Endothelial cell of hepatic sinusoid (primary cell): ENCODE measurements at regions not wholly inside any gene's neighbourhood (a gene's known extent, or its start where the extent isn't known, plus 50 kb on each side); places are given as distances from the start of the nearest gene placed in this dataset.

ENCODE experiments used
- in situ Hi-C: cut with HindIII; loops from 2 replicates; pipeline ENCODE4 v1.10.0; 2017; ENCODE audit warnings: low sequenced_read_pairs

- in situ Hi-C loops, result no loop called here
Measured at GRCh38 chr3:168341192-168341815, 245.6 kb upstream of the GOLIM4 start.

GRCh38 chr3:168338161-168338560 lies 242.4 kb upstream of the GOLIM4 start:
- in situ Hi-C loops, result no loop called here

- in situ Hi-C loops, result no loop called here
Measured at GRCh38 chr3:168336276-168336675, 240.6 kb upstream of the GOLIM4 start.

- in situ Hi-C loops, result no loop called here
Measured at GRCh38 chr3:168333410-168333935, 237.7 kb upstream of the GOLIM4 start.

GRCh38 chr3:168331756-168332155 lies 236.0 kb upstream of the GOLIM4 start:
- in situ Hi-C loops, result no loop called here

- in situ Hi-C loops, result no loop called here
Measured at GRCh38 chr3:168330983-168331382, 235.3 kb upstream of the GOLIM4 start.

- in situ Hi-C loops, result no loop called here
Measured at GRCh38 chr3:168327856-168328255, 232.1 kb upstream of the GOLIM4 start.

GRCh38 chr3:168325684-168326083 lies 230.0 kb upstream of the GOLIM4 start:
- in situ Hi-C loops, result no loop called here

GRCh38 chr3:168322941-168323340 lies 227.2 kb upstream of the GOLIM4 start:
- in situ Hi-C loops, result no loop called here

- in situ Hi-C loops, result no loop called here
Measured at GRCh38 chr3:168314166-168314565, 218.4 kb upstream of the GOLIM4 start.

GRCh38 chr3:168312984-168313383 lies 217.3 kb upstream of the GOLIM4 start:
- in situ Hi-C loops, result no loop called here

GRCh38 chr3:168307893-168308292 lies 212.2 kb upstream of the GOLIM4 start:
- in situ Hi-C loops, result no loop called here

- in situ Hi-C loops, result no loop called here
Measured at GRCh38 chr3:168295027-168295426, 199.3 kb upstream of the GOLIM4 start.

- in situ Hi-C loops, result no loop called here
Measured at GRCh38 chr3:168292296-168292695, 196.6 kb upstream of the GOLIM4 start.

GRCh38 chr3:168289471-168290008 lies 193.8 kb upstream of the GOLIM4 start:
- in situ Hi-C loops, result no loop called here

GRCh38 chr3:168288511-168289401 lies 193.0 kb upstream of the GOLIM4 start:
- in situ Hi-C loops, result no loop called here

- in situ Hi-C loops, result no loop called here
Measured at GRCh38 chr3:168285506-168285905, 189.8 kb upstream of the GOLIM4 start.

GRCh38 chr3:168284728-168285127 lies 189.0 kb upstream of the GOLIM4 start:
- in situ Hi-C loops, result no loop called here

GRCh38 chr3:168275662-168276061 lies 179.9 kb upstream of the GOLIM4 start:
- in situ Hi-C loops, result no loop called here

GRCh38 chr3:168273917-168274316 lies 178.2 kb upstream of the GOLIM4 start:
- in situ Hi-C loops, result no loop called here

- in situ Hi-C loops, result no loop called here
Measured at GRCh38 chr3:168273036-168273435, 177.3 kb upstream of the GOLIM4 start.
